GM12878 (cell line): ENCODE measurements at regions not wholly inside any gene's neighbourhood (a gene's known extent, or its start where the extent isn't known, plus 50 kb on each side); places are given as distances from the start of the nearest gene placed in this dataset.

Experiments used
- ATAC-seq: fragments of 200-7000 bp; cut with Tn5 transposase; 3 replicates; pipeline ENCODE4 v1.9.1; 2020; ENCODE audit warnings: mild to moderate bottlenecking, moderate library complexity
- BruUV-seq: library from RNA; stranded (reverse); fragments of 400-500 nt; replicated peaks from 2 replicates; lab custom pipeline; 2021; lab: Mats Ljungman, UMichigan
- CTCF ChIA-PET: fragments of 300-600 bp; sonication (Branson Sonifier 250); formaldehyde crosslinking; extraction: SDS; loops from one replicate; lab custom pipeline; 2021; ENCODE audit warnings: inconsistent platforms; lab: Yijun Ruan, JAX
- POLR2A ChIA-PET: fragments of 350-600 bp; formaldehyde crosslinking; extraction: SDS; loops from one replicate; lab custom pipeline; 2021; ENCODE audit warnings: inconsistent platforms; lab: Charles Lee
- RAD21 ChIA-PET: fragments of 300-600 bp; sonication (Branson Sonifier 250); formaldehyde crosslinking; loops from one replicate; lab custom pipeline; 2023; ENCODE audit warnings: antibody characterized with exemption; ENCODE audit not compliant: unreplicated experiment; lab: Charles Lee
- SMC1A ChIA-PET: fragments of 300-600 bp; sonication (Branson Sonifier 250); formaldehyde crosslinking; loops from one replicate; lab custom pipeline; 2023; ENCODE audit not compliant: unreplicated experiment, uncharacterized antibody; lab: Charles Lee
- DNase-seq: peaks from one replicate; pipeline ENCODE4 v3.0.0-alpha.2; 2011; ENCODE audit warnings: low read depth, low spot score
- FAIRE-seq: peaks from 3 replicates; lab custom pipeline; 2011; peaks lifted over from hg19 to GRCh38; lab: Jason Lieb, UNC
- H2AFZ ChIP-seq: 2 replicates; pipeline ENCODE4 v1.6.0; 2011; ENCODE audit warnings: low read depth, low read length, control low read depth; ENCODE audit not compliant: control insufficient read depth
- H3K27ac ChIP-seq: 2 replicates; pipeline ENCODE4 v1.5.1; 2011; ENCODE audit warnings: control low read depth; ENCODE audit not compliant: control insufficient read depth, insufficient read depth
- H3K27me3 ChIP-seq, 2 experiments: replicated peaks in 1 of 2; 2 replicates each; pipeline versions ENCODE4 v1.6.0 to v1.6.1; 2011; ENCODE audit warnings: low read length in 1 of 2; ENCODE audit not compliant: control insufficient read depth in 2 of 2, insufficient read depth in 2 of 2
- H3K36me3 ChIP-seq, 2 experiments: 2 replicates each; pipeline ENCODE4 v1.5.1; 2011; ENCODE audit warnings: low read length in 1 of 2; ENCODE audit not compliant: control insufficient read depth in 2 of 2, insufficient read depth in 2 of 2
- H3K4me1 ChIP-seq: 2 replicates; pipeline ENCODE4 v1.6.1; 2011; ENCODE audit warnings: mild to moderate bottlenecking, low read length, moderate library complexity, mixed read lengths; ENCODE audit not compliant: control insufficient read depth, insufficient read depth
- H3K4me2 ChIP-seq: 2 replicates; pipeline ENCODE4 v1.6.0; 2011; ENCODE audit warnings: control low read depth; ENCODE audit not compliant: control insufficient read depth, insufficient read depth
- H3K4me3 ChIP-seq: fragments of 200-600 bp; sonication (generic); 2 replicates; pipeline ENCODE4 v1.5.1; 2016
- H3K79me2 ChIP-seq: 2 replicates; pipeline ENCODE4 v1.6.0; 2011; ENCODE audit warnings: low read length; ENCODE audit not compliant: control insufficient read depth, insufficient read depth
- H3K9ac ChIP-seq: 2 replicates; pipeline ENCODE4 v1.8.0; 2011; ENCODE audit warnings: low read length, control low read depth, mixed read lengths; ENCODE audit not compliant: control insufficient read depth, insufficient read depth
- H3K9me3 ChIP-seq: replicated peaks from 3 replicates; pipeline ENCODE4 v1.5.1; 2011; ENCODE audit warnings: mild to moderate bottlenecking, low read length; ENCODE audit not compliant: control insufficient read depth, insufficient read depth
- H4K20me1 ChIP-seq: 2 replicates; pipeline ENCODE4 v1.6.0; 2011; ENCODE audit not compliant: control insufficient read depth, insufficient read depth
- CBX5 ChIP-seq: sonication (generic); IDR thresholded peaks from 2 replicates; pipeline ENCODE4 v1.6.1; 2016; ENCODE audit warnings: low read depth, moderate library complexity, mild to moderate bottlenecking, inconsistent platforms
- ETV6 ChIP-seq, 2 experiments: fragments of 450-650 bp in 1 of 2; IDR thresholded peaks in 1 of 2; conservative IDR thresholded peaks in 1 of 2; 2 replicates each; pipeline ENCODE4 v1.6.1; 2014; ENCODE audit warnings: antibody characterized with exemption in 1 of 2, borderline replicate concordance in 1 of 2, low read depth in 1 of 2, mild to moderate bottlenecking in 1 of 2, moderate library complexity in 1 of 2
- FOXK2 ChIP-seq: fragments of 450-650 bp; IDR thresholded peaks from 2 replicates; pipeline ENCODE4 v1.6.1; 2017; ENCODE audit warnings: mild to moderate bottlenecking, moderate library complexity
- HDAC6 ChIP-seq: fragments of 200-600 bp; sonication (generic); IDR thresholded peaks from one replicate; pipeline ENCODE4 v1.8.0; 2017; ENCODE audit warnings: antibody characterized with exemption; ENCODE audit not compliant: unreplicated experiment
- MYB ChIP-seq: fragments of 150-350 bp; IDR thresholded peaks from 2 replicates; pipeline ENCODE4 v1.6.1; 2014; ENCODE audit warnings: mild to moderate bottlenecking, low read depth, low read length, borderline replicate concordance
- NBN ChIP-seq: fragments of 450-650 bp; IDR thresholded peaks from 2 replicates; pipeline ENCODE4 v1.6.1; 2016
- NFIC ChIP-seq: IDR thresholded peaks from 2 replicates; pipeline ENCODE4 v1.6.1; 2012; ENCODE audit warnings: low read depth, mild to moderate bottlenecking, inconsistent platforms, low read length, moderate library complexity
- POLR2AphosphoS2 ChIP-seq: IDR thresholded peaks from 2 replicates; pipeline ENCODE4 v1.6.1; 2011; ENCODE audit warnings: low read depth, mild to moderate bottlenecking, low read length, improper control_type of control experiment, moderate library complexity
- TBL1XR1 ChIP-seq: IDR thresholded peaks from 2 replicates; pipeline ENCODE4 v1.6.1; 2012; ENCODE audit warnings: low read depth, low read length, improper control_type of control experiment
- ZNF274 ChIP-seq: IDR thresholded peaks from one replicate; pipeline ENCODE4 v1.8.0; 2011; ENCODE audit not compliant: insufficient read length, insufficient read depth
- ZNF384 ChIP-seq: IDR thresholded peaks from 2 replicates; pipeline ENCODE4 v1.6.1; 2012; ENCODE audit warnings: low read depth, mild to moderate bottlenecking, low read length, improper control_type of control experiment, borderline replicate concordance
- ZNF622 ChIP-seq: fragments of 450-650 bp; IDR thresholded peaks from 2 replicates; pipeline ENCODE4 v1.6.1; 2017; ENCODE audit warnings: mild to moderate bottlenecking, inconsistent platforms
- ZSCAN29 ChIP-seq: fragments of 450-650 bp; IDR thresholded peaks from 2 replicates; pipeline ENCODE4 v1.6.1; 2017; ENCODE audit warnings: mild to moderate bottlenecking, moderate library complexity
- WGBS: methylation state at CpG from one replicate; pipeline ENCODE4 v1.1.6; 2016; ENCODE audit warnings: low lambda C conversion rate; ENCODE audit not compliant: insufficient replicate concordance, insufficient coverage; ENCODE audit errors: missing lambda C conversion rate; 5-methylcytosine and 5-hydroxymethylcytosine counted together
- in situ Hi-C: fragments of 300-500 bp; cut with MboI; formaldehyde crosslinking; loops from 9 replicates; pipeline ENCODE4 v1.14.3; 2018; ENCODE audit warnings: mixed read lengths
- intact Hi-C: fragments of 100-400 bp; cut with micrococcal nuclease; formaldehyde crosslinking; loops from one replicate; pipeline ENCODE4 v1.14.2; 2022; ENCODE audit not compliant: unreplicated experiment
- TF ChIP-seq, protein P1 (sequence below): fragments of 150-350 bp; IDR thresholded peaks from 2 replicates; pipeline ENCODE4 v1.6.1; 2014; ENCODE audit warnings: mild to moderate bottlenecking, low read depth, low read length
- TF ChIP-seq, protein P2 (sequence below): fragments of 450-650 bp; IDR thresholded peaks from 2 replicates; pipeline ENCODE4 v1.6.1; 2016; ENCODE audit warnings: mild to moderate bottlenecking
- TF ChIP-seq, protein P3 (sequence below): fragments of 450-650 bp; IDR thresholded peaks from 2 replicates; pipeline ENCODE4 v1.6.1; 2017; ENCODE audit warnings: mild to moderate bottlenecking, moderate library complexity
- TF ChIP-seq, protein P4 (sequence below): IDR thresholded peaks from 2 replicates; pipeline ENCODE4 v1.6.1; 2012; ENCODE audit warnings: low read depth, low read length, improper control_type of control experiment

DNA sequence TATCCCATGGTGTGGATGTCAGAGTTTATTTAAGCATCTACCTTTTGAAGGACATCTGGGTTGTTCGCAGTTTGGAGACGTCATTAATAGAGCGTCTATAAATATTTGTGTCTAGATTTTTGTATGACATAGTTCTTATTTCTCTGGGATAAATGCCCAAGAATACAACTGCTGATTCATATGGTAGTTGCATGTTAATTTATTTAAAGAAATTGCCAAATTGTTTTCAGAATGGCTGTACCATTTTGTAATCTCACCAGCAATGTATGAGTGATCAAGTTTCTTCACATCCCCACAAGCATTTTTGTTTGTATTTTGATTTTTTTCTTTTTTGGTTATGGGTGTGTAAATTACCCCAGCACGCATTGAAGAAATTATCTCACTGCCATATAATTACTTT is 656.9 kb downstream of the NTRK3 start:
- TF ChIP-seq, protein P1, sequence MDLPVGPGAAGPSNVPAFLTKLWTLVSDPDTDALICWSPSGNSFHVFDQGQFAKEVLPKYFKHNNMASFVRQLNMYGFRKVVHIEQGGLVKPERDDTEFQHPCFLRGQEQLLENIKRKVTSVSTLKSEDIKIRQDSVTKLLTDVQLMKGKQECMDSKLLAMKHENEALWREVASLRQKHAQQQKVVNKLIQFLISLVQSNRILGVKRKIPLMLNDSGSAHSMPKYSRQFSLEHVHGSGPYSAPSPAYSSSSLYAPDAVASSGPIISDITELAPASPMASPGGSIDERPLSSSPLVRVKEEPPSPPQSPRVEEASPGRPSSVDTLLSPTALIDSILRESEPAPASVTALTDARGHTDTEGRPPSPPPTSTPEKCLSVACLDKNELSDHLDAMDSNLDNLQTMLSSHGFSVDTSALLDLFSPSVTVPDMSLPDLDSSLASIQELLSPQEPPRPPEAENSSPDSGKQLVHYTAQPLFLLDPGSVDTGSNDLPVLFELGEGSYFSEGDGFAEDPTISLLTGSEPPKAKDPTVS, result no peak
- TF ChIP-seq, protein P2, sequence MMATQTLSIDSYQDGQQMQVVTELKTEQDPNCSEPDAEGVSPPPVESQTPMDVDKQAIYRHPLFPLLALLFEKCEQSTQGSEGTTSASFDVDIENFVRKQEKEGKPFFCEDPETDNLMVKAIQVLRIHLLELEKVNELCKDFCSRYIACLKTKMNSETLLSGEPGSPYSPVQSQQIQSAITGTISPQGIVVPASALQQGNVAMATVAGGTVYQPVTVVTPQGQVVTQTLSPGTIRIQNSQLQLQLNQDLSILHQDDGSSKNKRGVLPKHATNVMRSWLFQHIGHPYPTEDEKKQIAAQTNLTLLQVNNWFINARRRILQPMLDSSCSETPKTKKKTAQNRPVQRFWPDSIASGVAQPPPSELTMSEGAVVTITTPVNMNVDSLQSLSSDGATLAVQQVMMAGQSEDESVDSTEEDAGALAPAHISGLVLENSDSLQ, result no peak
- TF ChIP-seq ZNF274 (no peak), MYB (no peak), POLR2AphosphoS2 (no peak), TBL1XR1 (no peak), ETV6 (conservative IDR thresholded peaks at IDR 0.05 in 1 of 2, IDR thresholded peaks at IDR 0.05 in 1 of 2; ENCODE audit: borderline replicate concordance in 1 of 2, low read depth in 1 of 2) (no peak), ZNF622 (no peak), CBX5 (no peak), FOXK2 (no peak), ZSCAN29 (no peak), NFIC (no peak), HDAC6 (no peak), NBN (no peak), ZNF384 (no peak)
- TF ChIP-seq, protein P3, sequence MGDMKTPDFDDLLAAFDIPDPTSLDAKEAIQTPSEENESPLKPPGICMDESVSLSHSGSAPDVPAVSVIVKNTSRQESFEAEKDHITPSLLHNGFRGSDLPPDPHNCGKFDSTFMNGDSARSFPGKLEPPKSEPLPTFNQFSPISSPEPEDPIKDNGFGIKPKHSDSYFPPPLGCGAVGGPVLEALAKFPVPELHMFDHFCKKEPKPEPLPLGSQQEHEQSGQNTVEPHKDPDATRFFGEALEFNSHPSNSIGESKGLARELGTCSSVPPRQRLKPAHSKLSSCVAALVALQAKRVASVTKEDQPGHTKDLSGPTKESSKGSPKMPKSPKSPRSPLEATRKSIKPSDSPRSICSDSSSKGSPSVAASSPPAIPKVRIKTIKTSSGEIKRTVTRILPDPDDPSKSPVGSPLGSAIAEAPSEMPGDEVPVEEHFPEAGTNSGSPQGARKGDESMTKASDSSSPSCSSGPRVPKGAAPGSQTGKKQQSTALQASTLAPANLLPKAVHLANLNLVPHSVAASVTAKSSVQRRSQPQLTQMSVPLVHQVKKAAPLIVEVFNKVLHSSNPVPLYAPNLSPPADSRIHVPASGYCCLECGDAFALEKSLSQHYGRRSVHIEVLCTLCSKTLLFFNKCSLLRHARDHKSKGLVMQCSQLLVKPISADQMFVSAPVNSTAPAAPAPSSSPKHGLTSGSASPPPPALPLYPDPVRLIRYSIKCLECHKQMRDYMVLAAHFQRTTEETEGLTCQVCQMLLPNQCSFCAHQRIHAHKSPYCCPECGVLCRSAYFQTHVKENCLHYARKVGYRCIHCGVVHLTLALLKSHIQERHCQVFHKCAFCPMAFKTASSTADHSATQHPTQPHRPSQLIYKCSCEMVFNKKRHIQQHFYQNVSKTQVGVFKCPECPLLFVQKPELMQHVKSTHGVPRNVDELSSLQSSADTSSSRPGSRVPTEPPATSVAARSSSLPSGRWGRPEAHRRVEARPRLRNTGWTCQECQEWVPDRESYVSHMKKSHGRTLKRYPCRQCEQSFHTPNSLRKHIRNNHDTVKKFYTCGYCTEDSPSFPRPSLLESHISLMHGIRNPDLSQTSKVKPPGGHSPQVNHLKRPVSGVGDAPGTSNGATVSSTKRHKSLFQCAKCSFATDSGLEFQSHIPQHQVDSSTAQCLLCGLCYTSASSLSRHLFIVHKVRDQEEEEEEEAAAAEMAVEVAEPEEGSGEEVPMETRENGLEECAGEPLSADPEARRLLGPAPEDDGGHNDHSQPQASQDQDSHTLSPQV, result no peak
- TF ChIP-seq, protein P4, sequence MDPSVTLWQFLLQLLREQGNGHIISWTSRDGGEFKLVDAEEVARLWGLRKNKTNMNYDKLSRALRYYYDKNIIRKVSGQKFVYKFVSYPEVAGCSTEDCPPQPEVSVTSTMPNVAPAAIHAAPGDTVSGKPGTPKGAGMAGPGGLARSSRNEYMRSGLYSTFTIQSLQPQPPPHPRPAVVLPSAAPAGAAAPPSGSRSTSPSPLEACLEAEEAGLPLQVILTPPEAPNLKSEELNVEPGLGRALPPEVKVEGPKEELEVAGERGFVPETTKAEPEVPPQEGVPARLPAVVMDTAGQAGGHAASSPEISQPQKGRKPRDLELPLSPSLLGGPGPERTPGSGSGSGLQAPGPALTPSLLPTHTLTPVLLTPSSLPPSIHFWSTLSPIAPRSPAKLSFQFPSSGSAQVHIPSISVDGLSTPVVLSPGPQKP, result no peak
- Histone ChIP-seq H2AFZ (no peak overlapping the region), H3K9ac (no peak overlapping the region), H3K4me2 (no peak overlapping the region), H3K79me2 (no peaks in the 10 kb centered on the region), H3K4me3 (no peak overlapping the region), H3K4me1 (no peaks in the 10 kb centered on the region), H3K9me3 (no peaks in the 10 kb centered on the region), H3K27me3 (no peaks in the 10 kb centered on the region), H3K27ac (no peak overlapping the region), H3K36me3 (no peaks in the 10 kb centered on the region), H4K20me1 (no peaks in the 10 kb centered on the region)
- intact Hi-C loops, result no loop called here
- no peak for FAIRE-seq
- ATAC-seq, result no peak
- no peak for DNase-seq
- ChIA-PET SMC1A (no interaction called here), CTCF (no interaction called here), RAD21 (no interaction called here), POLR2A (no interaction called here)
- 51% methylated on average over 4 of the region's 4 CpGs for WGBS
- BruUV-seq, result no TSS peak
- in situ Hi-C loops, result loop anchor here (10.0 kb wide), 1 partner anchor 1745 kb away; no protein-coding TSS in a partner anchor
